VCaP (cell line): ENCODE measurements at regions not wholly inside any gene's neighbourhood (a gene's known extent, or its start where the extent isn't known, plus 50 kb on each side); places are given as distances from the start of the nearest gene placed in this dataset.

Experiments used
- H3K27ac ChIP-seq: fragments of 450-650 bp; 2 replicates; pipeline ENCODE4 v1.5.1; 2017
- CTCF ChIP-seq: fragments of 450-650 bp; conservative IDR thresholded peaks from 2 replicates; pipeline ENCODE4 v1.5.1; 2017; ENCODE audit warnings: mild to moderate bottlenecking, moderate library complexity

GRCh38 chr10:9012312-9012711 is 957.8 kb downstream of the GATA3 start:
- no peak overlapping the region for H3K27ac ChIP-seq
- no peak for TF ChIP-seq CTCF

GRCh38 chr10:9015005-9015404 is 960.5 kb downstream of the GATA3 start:
- TF ChIP-seq CTCF, result no peak
- no peak overlapping the region for H3K27ac ChIP-seq

- no peak overlapping the region for H3K27ac ChIP-seq
- no peak for TF ChIP-seq CTCF
These were observed 961.0 kb downstream of the GATA3 start for GRCh38 chr10:9015447-9015846.

GRCh38 chr10:9016930-9017329 is 962.4 kb downstream of the GATA3 start:
- no peak overlapping the region for H3K27ac ChIP-seq
- TF ChIP-seq CTCF, result no peak

GRCh38 chr10:9018195-9019173 is 964.0 kb downstream of the GATA3 start:
- no peak for TF ChIP-seq CTCF
- H3K27ac ChIP-seq, result no peak overlapping the region

- TF ChIP-seq CTCF, result no peak
- no peak overlapping the region for H3K27ac ChIP-seq
These were observed 968.7 kb downstream of the GATA3 start for GRCh38 chr10:9023206-9023605.

GRCh38 chr10:9024210-9024609 is 969.7 kb downstream of the GATA3 start:
- TF ChIP-seq CTCF, result no peak
- no peak overlapping the region for H3K27ac ChIP-seq
